ENCODE measurements at regions not wholly inside any gene's neighbourhood (a gene's known extent, or its start where the extent isn't known, plus 50 kb on each side); places are given as distances from the start of the nearest gene placed in this dataset.

DNA sequence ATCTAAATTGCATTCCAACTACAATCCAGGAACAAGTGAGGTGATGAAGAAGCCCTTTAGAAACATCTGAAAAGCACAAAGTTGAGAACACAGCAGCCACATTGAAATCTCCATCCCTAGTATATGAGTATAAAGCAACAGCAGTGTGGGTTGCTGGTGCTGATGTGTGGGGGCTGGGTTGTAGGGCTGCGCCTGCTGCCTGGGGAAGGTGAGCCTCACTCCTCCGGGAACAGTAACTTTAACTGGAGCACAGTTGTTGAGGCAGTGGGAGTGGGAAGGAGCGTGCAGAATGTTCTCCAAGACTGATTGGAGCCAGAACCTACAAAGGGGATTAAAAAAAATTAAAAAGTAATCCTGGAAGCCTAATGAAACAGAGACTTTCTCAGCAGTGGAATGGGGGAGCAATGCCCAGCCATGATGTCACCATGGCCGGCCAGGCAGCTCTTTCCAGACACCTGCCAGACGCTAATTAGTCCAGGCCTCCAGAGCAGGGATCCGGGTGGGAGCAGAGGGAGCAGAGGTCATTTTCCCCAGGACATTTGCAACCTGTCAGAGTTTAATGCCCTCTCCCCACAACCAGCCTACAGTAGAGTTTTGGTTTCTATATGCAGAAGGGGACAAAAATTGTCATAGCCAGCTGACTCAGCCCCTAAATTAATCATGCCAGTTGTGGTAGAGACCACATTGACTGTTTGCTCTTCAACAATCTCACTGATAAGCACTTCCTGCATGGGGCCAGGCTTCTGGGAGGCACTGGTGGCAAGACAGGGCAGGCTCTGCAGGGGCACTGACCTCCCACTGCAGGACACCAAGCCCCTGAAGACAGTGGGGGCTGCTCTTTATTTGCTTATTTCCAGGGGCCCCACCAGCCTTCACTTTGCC lies 133.0 kb upstream of the ZNF32 start:
- in situ Hi-C loops (cut with MboI; ENCODE audit: low pct_ligation_motif_present in 1 of 4, low pct_unique_long_range_greater_than_20kb in 1 of 4, low sequenced_read_pairs in 3 of 4) (no loop called here), intact Hi-C loops (cut with DNase I; ENCODE audit: low total_unique reads) (no loop called here)
- Histone ChIP-seq H3K36me3 (no peaks in the 10 kb centered on the region), H3K27me3 (no peaks in the 10 kb centered on the region), H3K4me3 (no peak overlapping the region), H3K9me3 (no peaks in the 10 kb centered on the region), H3K27ac (no peak overlapping the region), H3K4me1 (no peaks in the 10 kb centered on the region)
- no peak for DNase-seq
- TF ChIP-seq POLR2A (IDR thresholded peaks at IDR 0.05), result no peak
- TF ChIP-seq EP300 (IDR thresholded peaks at IDR 0.05; ENCODE audit: low read depth), result no peak
- TF ChIP-seq POLR2AphosphoS5 (IDR thresholded peaks at IDR 0.05), result no peak
- TF ChIP-seq, protein P1, sequence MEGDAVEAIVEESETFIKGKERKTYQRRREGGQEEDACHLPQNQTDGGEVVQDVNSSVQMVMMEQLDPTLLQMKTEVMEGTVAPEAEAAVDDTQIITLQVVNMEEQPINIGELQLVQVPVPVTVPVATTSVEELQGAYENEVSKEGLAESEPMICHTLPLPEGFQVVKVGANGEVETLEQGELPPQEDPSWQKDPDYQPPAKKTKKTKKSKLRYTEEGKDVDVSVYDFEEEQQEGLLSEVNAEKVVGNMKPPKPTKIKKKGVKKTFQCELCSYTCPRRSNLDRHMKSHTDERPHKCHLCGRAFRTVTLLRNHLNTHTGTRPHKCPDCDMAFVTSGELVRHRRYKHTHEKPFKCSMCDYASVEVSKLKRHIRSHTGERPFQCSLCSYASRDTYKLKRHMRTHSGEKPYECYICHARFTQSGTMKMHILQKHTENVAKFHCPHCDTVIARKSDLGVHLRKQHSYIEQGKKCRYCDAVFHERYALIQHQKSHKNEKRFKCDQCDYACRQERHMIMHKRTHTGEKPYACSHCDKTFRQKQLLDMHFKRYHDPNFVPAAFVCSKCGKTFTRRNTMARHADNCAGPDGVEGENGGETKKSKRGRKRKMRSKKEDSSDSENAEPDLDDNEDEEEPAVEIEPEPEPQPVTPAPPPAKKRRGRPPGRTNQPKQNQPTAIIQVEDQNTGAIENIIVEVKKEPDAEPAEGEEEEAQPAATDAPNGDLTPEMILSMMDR (IDR thresholded peaks at IDR 0.05), result no peak
- WGBS, 2 donors (ENCODE audit: low coverage in 1 of 2), result 66 to 72% methylated on average over 5 to 6 of the region's 6 CpGs

DNA sequence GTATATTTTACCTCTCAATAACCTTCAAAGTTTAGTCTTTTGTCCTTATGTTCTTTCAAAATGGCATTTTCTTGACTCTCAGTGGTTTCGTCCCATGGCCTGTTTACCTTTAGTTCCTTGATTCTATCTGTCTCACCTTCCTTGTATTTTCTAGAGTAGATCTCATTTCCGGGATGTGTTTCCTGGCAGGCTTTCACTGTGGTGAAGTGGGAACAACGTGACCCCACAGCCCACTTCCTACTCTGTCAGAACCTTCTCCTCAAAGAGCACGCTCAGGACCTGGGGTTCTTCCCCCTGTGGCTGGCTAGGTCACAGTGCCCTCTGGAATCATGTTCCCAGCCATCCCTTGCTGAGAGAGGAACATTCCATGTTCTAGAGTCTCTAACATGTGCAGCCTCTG lies 129.9 kb upstream of the ZNF32 start:
- Histone ChIP-seq H3K9me3 (no peaks in the 10 kb centered on the region), H3K36me3 (no peaks in the 10 kb centered on the region), H3K4me3 (no peak overlapping the region), H3K4me1 (no peaks in the 10 kb centered on the region), H3K27me3 (no peaks in the 10 kb centered on the region), H3K27ac (no peak overlapping the region)
- WGBS, 2 donors (ENCODE audit: low coverage in 1 of 2), result 56 to 74% methylated on average over 3 to 4 of the region's 4 CpGs
- intact Hi-C loops (cut with DNase I; ENCODE audit: low total_unique reads), result no loop called here
- TF ChIP-seq EP300 (IDR thresholded peaks at IDR 0.05; ENCODE audit: low read depth) (no peak), POLR2AphosphoS5 (IDR thresholded peaks at IDR 0.05) (no peak), POLR2A (IDR thresholded peaks at IDR 0.05) (no peak)
- TF ChIP-seq, protein P1 (IDR thresholded peaks at IDR 0.05), result no peak
- in situ Hi-C loops (cut with MboI; ENCODE audit: low pct_ligation_motif_present in 1 of 4, low pct_unique_long_range_greater_than_20kb in 1 of 4, low sequenced_read_pairs in 3 of 4), result no loop called here
- no peak for DNase-seq

DNA sequence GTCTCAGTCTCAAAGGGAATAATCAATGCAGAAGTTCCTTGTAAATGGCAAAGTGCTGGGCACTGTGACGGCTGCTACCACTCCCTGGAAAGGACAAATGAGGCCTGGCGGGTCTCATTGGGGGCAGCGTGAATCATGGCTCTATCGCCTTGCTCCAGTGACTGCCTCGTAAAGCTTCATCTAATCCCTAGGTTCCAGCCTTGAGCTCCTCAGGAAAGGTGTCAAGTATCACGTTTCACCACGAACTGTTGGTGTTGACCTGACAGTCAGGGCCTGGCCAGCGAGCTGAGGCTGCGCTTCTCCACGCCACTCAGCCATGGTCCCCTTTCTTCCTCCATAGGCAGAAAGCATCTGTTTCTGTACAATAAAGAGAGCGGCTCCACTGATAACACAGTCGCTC lies 126.7 kb upstream of the ZNF32 start:
- TF ChIP-seq, protein P1 (IDR thresholded peaks at IDR 0.05), result no peak
- TF ChIP-seq POLR2AphosphoS5 (IDR thresholded peaks at IDR 0.05) (no peak), EP300 (IDR thresholded peaks at IDR 0.05; ENCODE audit: low read depth) (no peak), POLR2A (IDR thresholded peaks at IDR 0.05) (no peak)
- H3K36me3 ChIP-seq, result no peaks in the 10 kb centered on the region
- intact Hi-C loops (cut with DNase I; ENCODE audit: low total_unique reads) (no loop called here), in situ Hi-C loops (cut with MboI; ENCODE audit: low pct_ligation_motif_present in 1 of 4, low pct_unique_long_range_greater_than_20kb in 1 of 4, low sequenced_read_pairs in 3 of 4) (no loop called here)
- no peaks in the 10 kb centered on the region for H3K9me3 ChIP-seq
- H3K4me1 ChIP-seq, result no peaks in the 10 kb centered on the region
- 87% methylated on average over 12 of the region's 12 CpGs; no CpG with 5 or more reads in 1 of the 2 donors for WGBS, 2 donors (ENCODE audit: low coverage in 1 of 2)
- H3K27me3 ChIP-seq, result no peaks in the 10 kb centered on the region
- DNase-seq, result no peak
- H3K27ac ChIP-seq, result no peak overlapping the region
- no peak overlapping the region for H3K4me3 ChIP-seq

DNA sequence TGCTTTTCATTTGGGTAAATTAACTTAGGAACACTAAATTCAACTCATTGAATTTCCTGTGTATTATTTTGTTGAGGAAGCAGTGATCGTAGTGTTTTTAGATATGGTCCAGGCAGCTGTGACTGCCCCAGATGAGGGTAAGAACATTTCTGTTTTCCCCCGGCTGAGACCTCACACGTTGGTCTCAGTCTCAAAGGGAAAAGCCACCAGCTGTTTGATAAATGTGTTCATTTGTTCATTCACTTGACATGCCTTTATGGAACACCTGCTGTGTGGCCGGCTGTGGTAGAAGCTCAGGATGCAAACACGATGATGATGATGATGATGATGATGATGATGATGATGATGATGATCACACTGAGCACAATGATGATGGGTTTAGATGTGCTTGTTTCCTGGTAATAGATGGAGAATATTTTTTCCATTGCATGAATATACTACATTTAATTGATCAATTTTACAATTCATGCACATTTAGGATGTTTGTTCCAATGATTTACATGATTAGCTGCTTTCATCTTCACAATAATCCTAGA lies 125.6 kb upstream of the ZNF32 start:
- Histone ChIP-seq H3K4me1 (no peaks in the 10 kb centered on the region), H3K27me3 (no peaks in the 10 kb centered on the region), H3K9me3 (no peaks in the 10 kb centered on the region), H3K36me3 (no peaks in the 10 kb centered on the region), H3K4me3 (no peak overlapping the region), H3K27ac (no peak overlapping the region)
- TF ChIP-seq POLR2A (IDR thresholded peaks at IDR 0.05), result no peak
- no peak for TF ChIP-seq POLR2AphosphoS5 (IDR thresholded peaks at IDR 0.05)
- no peak for TF ChIP-seq EP300 (IDR thresholded peaks at IDR 0.05; ENCODE audit: low read depth)
- TF ChIP-seq, protein P1 (IDR thresholded peaks at IDR 0.05), result no peak
- WGBS, 2 donors (ENCODE audit: low coverage in 1 of 2), result 60 to 70% methylated on average over 2 to 5 of the region's 5 CpGs
- in situ Hi-C loops (cut with MboI; ENCODE audit: low pct_ligation_motif_present in 1 of 4, low pct_unique_long_range_greater_than_20kb in 1 of 4, low sequenced_read_pairs in 3 of 4) (no loop called here), intact Hi-C loops (cut with DNase I; ENCODE audit: low total_unique reads) (no loop called here)
- DNase-seq, result no peak

Measured in transverse colon (tissue), 4 donors.